GM18511 (cell line): ENCODE measurements at regions not wholly inside any gene's neighbourhood (a gene's known extent, or its start where the extent isn't known, plus 50 kb on each side); places are given as distances from the start of the nearest gene placed in this dataset.
"Not testable (repeated sequence)": the region's sequence is repeated elsewhere in the genome, so short reads cannot be mapped to it uniquely, and the experiment has no call there.

Experiments
- ATAC-seq: cut with Tn5 transposase; IDR thresholded peaks from one replicate; pipeline ENCODE4 v1.9.1; 2021; ENCODE audit warnings: mild to moderate bottlenecking, moderate library complexity; ENCODE audit not compliant: unreplicated experiment

GRCh38 chr4:53959343-53960120, 104.9 kb downstream of the CHIC2 start:
- ATAC-seq: no peak

- no peak for ATAC-seq
Measured at GRCh38 chr4:53956454-53956853, 108.0 kb downstream of the CHIC2 start.

GRCh38 chr4:53956053-53956452, 108.4 kb downstream of the CHIC2 start:
- no peak for ATAC-seq

GRCh38 chr4:53951414-53951813, 113.0 kb downstream of the CHIC2 start:
- no peak for ATAC-seq

- no peak for ATAC-seq
Measured at GRCh38 chr4:53943345-53944085, 120.9 kb downstream of the CHIC2 start.

- ATAC-seq: no peak
Measured at GRCh38 chr4:53942712-53943111, 121.7 kb downstream of the CHIC2 start.

- ATAC-seq: no peak
Measured at GRCh38 chr4:53941331-53941730, 123.1 kb downstream of the CHIC2 start.

- not testable (repeated sequence) for ATAC-seq
Measured at GRCh38 chr4:53939892-53940291, 124.5 kb downstream of the CHIC2 start.

GRCh38 chr4:53937918-53938317, 126.5 kb downstream of the CHIC2 start:
- no peak for ATAC-seq

- ATAC-seq: no peak
Measured at GRCh38 chr4:53937327-53937726, 127.1 kb downstream of the CHIC2 start.

GRCh38 chr4:53935780-53936179, 128.6 kb downstream of the CHIC2 start:
- no peak for ATAC-seq

- no peak for ATAC-seq
Measured at GRCh38 chr4:53932796-53933610, 131.4 kb downstream of the CHIC2 start.

- ATAC-seq: no peak
Measured at GRCh38 chr4:53931461-53931961, 132.9 kb downstream of the CHIC2 start.

GRCh38 chr4:53929955-53930798, 134.2 kb downstream of the CHIC2 start:
- peak; percentile 68 for ATAC-seq

GRCh38 chr4:53929311-53929710, 135.1 kb downstream of the CHIC2 start:
- ATAC-seq: no peak

GRCh38 chr4:53928825-53929224, 135.6 kb downstream of the CHIC2 start:
- no peak for ATAC-seq

- no peak for ATAC-seq
Measured at GRCh38 chr4:53925050-53925605, 139.3 kb downstream of the CHIC2 start.

GRCh38 chr4:53924333-53925049, 139.9 kb downstream of the CHIC2 start:
- ATAC-seq: no peak

GRCh38 chr4:53923921-53924320, 140.5 kb downstream of the CHIC2 start:
- ATAC-seq: no peak
